ENCODE measurements at regions not wholly inside any gene's neighbourhood (a gene's known extent, or its start where the extent isn't known, plus 50 kb on each side); places are given as distances from the start of the nearest gene placed in this dataset.
"Not testable (repeated sequence)": the region's sequence is repeated elsewhere in the genome, so short reads cannot be mapped to it uniquely, and the experiment has no call there.

GRCh38 chr5:163917747-163918146, 412.3 kb downstream of the MAT2B start (continued):
- TF ChIP-seq ZNF138 (CRISPR knock-in tag; IDR thresholded peaks at IDR 0.05; ENCODE audit: low read depth): no peak
- no peak for TF ChIP-seq MED1 (CRISPR knock-in tag; IDR thresholded peaks at IDR 0.05)
- no peak for TF ChIP-seq ZNF441 (CRISPR knock-in tag; IDR thresholded peaks at IDR 0.05; ENCODE audit: borderline replicate concordance)
- TF ChIP-seq ZNF101 (CRISPR knock-in tag; IDR thresholded peaks at IDR 0.05; ENCODE audit: borderline replicate concordance, low read depth): no peak

- CTCF ChIA-PET (ENCODE audit: low intra/inter-chr PET ratio, low total read pairs); POLR2A ChIA-PET; H3K4me2 ChIP-seq (ENCODE audit: low read depth, low read length); H4K20me1 ChIP-seq (ENCODE audit: insufficient read depth, low read length); H3K27ac ChIP-seq (ENCODE audit: extremely low read length, insufficient read depth, low read length); H3K9ac ChIP-seq (ENCODE audit: insufficient read depth, low read depth, low read length); BruUV-seq (replicated peaks); H3K79me2 ChIP-seq (ENCODE audit: insufficient read depth, low read length); H3K4me1 ChIP-seq (ENCODE audit: insufficient read depth, low read length); H2AFZ ChIP-seq (ENCODE audit: low read length); intact Hi-C loops (cut with micrococcal nuclease; ENCODE audit: unreplicated experiment); H3K36me3 ChIP-seq (replicated peaks in 1 of 2; ENCODE audit: control insufficient read depth in 1 of 2, insufficient read depth in 2 of 2, low read length in 2 of 2); H3K9me3 ChIP-seq (ENCODE audit: low read length); in situ Hi-C loops (cut with HindIII; ENCODE audit: extremely low pct_ligation_motif_present, low pct_unique_long_range_greater_than_20kb); DNase-seq (ENCODE audit: low spot score); ATAC-seq; H3K4me3 ChIP-seq (replicated peaks in 1 of 3; ENCODE audit: insufficient read depth in 1 of 3, low read depth in 2 of 3, low read length in 3 of 3); FAIRE-seq; H3K27me3 ChIP-seq (ENCODE audit: control insufficient read depth in 1 of 2, insufficient read depth in 2 of 2, low read length in 2 of 2): not testable (repeated sequence)
- 7% methylated on average over 1 of the region's 1 CpG for WGBS (ENCODE audit: low lambda C conversion rate)
Measured at GRCh38 chr5:163934990-163935389, 429.6 kb downstream of the MAT2B start.

DNA sequence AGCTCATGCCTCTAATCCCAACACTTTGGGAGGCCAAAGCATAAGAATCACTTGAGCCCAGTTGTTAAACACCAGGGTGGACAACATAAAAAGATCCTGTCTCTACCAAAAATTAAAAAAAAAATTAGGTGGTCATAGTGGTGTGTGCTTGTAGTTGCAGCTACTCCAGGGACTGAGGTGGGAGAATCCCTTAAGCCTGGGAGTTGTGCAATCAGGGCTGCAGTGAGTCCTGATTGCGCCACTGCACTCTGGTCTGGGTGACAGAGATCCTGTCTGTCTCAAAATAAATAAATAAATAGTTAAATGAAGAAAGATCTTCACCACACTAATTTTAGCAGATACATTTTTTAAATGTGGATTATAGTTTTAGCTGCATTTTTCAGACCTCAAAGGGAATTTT, 433.2 kb downstream of the MAT2B start:
- 0% methylated on average over 1 of the region's 1 CpG for WGBS (ENCODE audit: low lambda C conversion rate)
- DNase-seq (ENCODE audit: low spot score): peak; percentile 15

More for the DNA sequence above, 433.2 kb downstream of the MAT2B start:
- POLR2A ChIA-PET: no interaction called here
- H3K4me3 ChIP-seq (replicated peaks in 1 of 3; ENCODE audit: insufficient read depth in 1 of 3, low read depth in 2 of 3, low read length in 3 of 3): no peak overlapping the region
- TF ChIP-seq CEBPB (IDR thresholded peaks at IDR 0.05; ENCODE audit: borderline replicate concordance, low read depth, low read length): peak; percentile 94
- TF ChIP-seq NFE2L1 (CRISPR knock-in tag; IDR thresholded peaks at IDR 0.05; ENCODE audit: borderline replicate concordance): no peak
- peak; percentile 89 for TF ChIP-seq CEBPG (CRISPR knock-in tag; IDR thresholded peaks at IDR 0.05)
- TF ChIP-seq HNF4A (CRISPR knock-in tag; IDR thresholded peaks at IDR 0.05): 0 out of 2 replicates have a peak, but pooled peaks have one; percentile 35
- H3K9ac ChIP-seq (ENCODE audit: insufficient read depth, low read depth, low read length): no peak overlapping the region
- no peak overlapping the region for H2AFZ ChIP-seq (ENCODE audit: low read length)
- FAIRE-seq: no peak
- intact Hi-C loops (cut with micrococcal nuclease; ENCODE audit: unreplicated experiment) (no loop called here), in situ Hi-C loops (cut with HindIII; ENCODE audit: extremely low pct_ligation_motif_present, low pct_unique_long_range_greater_than_20kb) (no loop called here)
- H3K79me2 ChIP-seq (ENCODE audit: insufficient read depth, low read length): no peaks in the 10 kb centered on the region
- H3K36me3 ChIP-seq (replicated peaks in 1 of 2; ENCODE audit: control insufficient read depth in 1 of 2, insufficient read depth in 2 of 2, low read length in 2 of 2): no peaks in the 10 kb centered on the region
- no TSS peak for BruUV-seq (replicated peaks)
- no peak overlapping the region for H3K4me2 ChIP-seq (ENCODE audit: low read depth, low read length)
- H3K27ac ChIP-seq (ENCODE audit: extremely low read length, insufficient read depth, low read length): no peak overlapping the region
- H3K9me3 ChIP-seq (ENCODE audit: low read length): peaks cover 3% of the 10 kb centered on the region
- no peaks in the 10 kb centered on the region for H3K27me3 ChIP-seq (ENCODE audit: control insufficient read depth in 1 of 2, insufficient read depth in 2 of 2, low read length in 2 of 2)
- CTCF ChIA-PET (ENCODE audit: low intra/inter-chr PET ratio, low total read pairs): no interaction called here
- H4K20me1 ChIP-seq (ENCODE audit: insufficient read depth, low read length): no peaks in the 10 kb centered on the region
- ATAC-seq: peak; percentile 86
- no peaks in the 10 kb centered on the region for H3K4me1 ChIP-seq (ENCODE audit: insufficient read depth, low read length)
